ENCODE measurements at regions not wholly inside any gene's neighbourhood (a gene's known extent, or its start where the extent isn't known, plus 50 kb on each side); places are given as distances from the start of the nearest gene placed in this dataset.

DNA sequence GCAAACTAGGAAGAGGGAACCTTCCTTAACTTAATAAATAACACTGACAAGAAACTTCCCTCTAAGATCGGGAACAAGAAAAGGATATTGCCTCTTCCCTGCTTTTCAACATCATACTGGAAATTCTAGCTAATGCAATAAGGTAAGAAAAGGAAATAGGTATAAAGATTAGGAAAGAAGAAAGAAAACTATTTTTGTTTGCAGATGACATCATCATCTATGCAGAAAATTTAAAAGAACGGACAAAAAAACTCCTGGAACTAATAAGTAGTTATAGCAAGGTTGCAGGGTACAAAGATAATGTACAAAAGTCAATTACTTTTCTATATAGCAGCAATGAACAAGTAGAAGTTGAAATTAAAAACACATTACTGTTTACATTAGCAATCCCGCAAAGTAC is 164.8 kb downstream of the WDR11 start:
- TF ChIP-seq, protein P1, sequence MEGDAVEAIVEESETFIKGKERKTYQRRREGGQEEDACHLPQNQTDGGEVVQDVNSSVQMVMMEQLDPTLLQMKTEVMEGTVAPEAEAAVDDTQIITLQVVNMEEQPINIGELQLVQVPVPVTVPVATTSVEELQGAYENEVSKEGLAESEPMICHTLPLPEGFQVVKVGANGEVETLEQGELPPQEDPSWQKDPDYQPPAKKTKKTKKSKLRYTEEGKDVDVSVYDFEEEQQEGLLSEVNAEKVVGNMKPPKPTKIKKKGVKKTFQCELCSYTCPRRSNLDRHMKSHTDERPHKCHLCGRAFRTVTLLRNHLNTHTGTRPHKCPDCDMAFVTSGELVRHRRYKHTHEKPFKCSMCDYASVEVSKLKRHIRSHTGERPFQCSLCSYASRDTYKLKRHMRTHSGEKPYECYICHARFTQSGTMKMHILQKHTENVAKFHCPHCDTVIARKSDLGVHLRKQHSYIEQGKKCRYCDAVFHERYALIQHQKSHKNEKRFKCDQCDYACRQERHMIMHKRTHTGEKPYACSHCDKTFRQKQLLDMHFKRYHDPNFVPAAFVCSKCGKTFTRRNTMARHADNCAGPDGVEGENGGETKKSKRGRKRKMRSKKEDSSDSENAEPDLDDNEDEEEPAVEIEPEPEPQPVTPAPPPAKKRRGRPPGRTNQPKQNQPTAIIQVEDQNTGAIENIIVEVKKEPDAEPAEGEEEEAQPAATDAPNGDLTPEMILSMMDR (IDR thresholded peaks at IDR 0.05) = no peak
- TF ChIP-seq POLR2A (IDR thresholded peaks at IDR 0.05) (no peak), POLR2AphosphoS5 (IDR thresholded peaks at IDR 0.05) (no peak)

All from stomach (tissue), 4 donors.